Suprapubic skin (tissue), 4 donors: ENCODE measurements at regions not wholly inside any gene's neighbourhood (a gene's known extent, or its start where the extent isn't known, plus 50 kb on each side); places are given as distances from the start of the nearest gene placed in this dataset.
"Not testable (repeated sequence)": the region's sequence is repeated elsewhere in the genome, so short reads cannot be mapped to it uniquely, and the experiment has no call there.

Experiments used
- DNase-seq, 2 donors: peaks; one replicate each; pipeline ENCODE4 v3.0.0-alpha.2; 2019; ENCODE audit warnings: low spot score in 2 of 2
- H3K27ac ChIP-seq: fragments of 200-600 bp; sonication (generic); one replicate; pipeline ENCODE4 v1.5.1; 2019
- H3K27me3 ChIP-seq: fragments of 200-600 bp; sonication (generic); one replicate; pipeline ENCODE4 v1.5.1; 2019
- H3K36me3 ChIP-seq: fragments of 200-600 bp; sonication (generic); one replicate; pipeline ENCODE4 v1.5.1; 2019
- H3K4me1 ChIP-seq: fragments of 200-600 bp; sonication (generic); one replicate; pipeline ENCODE4 v1.5.1; 2019
- H3K4me3 ChIP-seq: fragments of 200-600 bp; sonication (generic); one replicate; pipeline ENCODE4 v1.5.1; 2019; ENCODE audit warnings: mild to moderate bottlenecking
- H3K9me3 ChIP-seq: fragments of 200-600 bp; sonication (generic); one replicate; pipeline ENCODE4 v1.5.1; 2019
- EP300 ChIP-seq: sonication (generic); formaldehyde crosslinking; IDR thresholded peaks from one replicate; pipeline ENCODE4 v1.6.1; 2017; ENCODE audit warnings: antibody characterized with exemption
- POLR2A ChIP-seq, 2 donors: fragments of 450-650 bp; IDR thresholded peaks; one replicate each; pipeline ENCODE4 v1.6.1; 2017; ENCODE audit warnings: antibody characterized with exemption in 2 of 2, mild to moderate bottlenecking in 2 of 2, moderate library complexity in 2 of 2
- POLR2AphosphoS5 ChIP-seq, 3 donors: sonication (generic); formaldehyde crosslinking; IDR thresholded peaks; one replicate each; pipeline ENCODE4 v1.6.1; 2017; ENCODE audit warnings: antibody characterized with exemption in 3 of 3
- WGBS: methylation state at CpG from one replicate; pipeline ENCODE4 v1.1.5; 2018; 5-methylcytosine and 5-hydroxymethylcytosine counted together
- TF ChIP-seq, protein P1 (sequence below), 2 donors: fragments of 200-600 bp in 1 of 2; fragments of 450-650 bp in 1 of 2; sonication (generic) in 1 of 2; IDR thresholded peaks; one replicate each; pipeline ENCODE4 v1.5.1; 2016 to 2019; ENCODE audit warnings: antibody characterized with exemption in 2 of 2, mild to moderate bottlenecking in 1 of 2, moderate library complexity in 1 of 2

DNA sequence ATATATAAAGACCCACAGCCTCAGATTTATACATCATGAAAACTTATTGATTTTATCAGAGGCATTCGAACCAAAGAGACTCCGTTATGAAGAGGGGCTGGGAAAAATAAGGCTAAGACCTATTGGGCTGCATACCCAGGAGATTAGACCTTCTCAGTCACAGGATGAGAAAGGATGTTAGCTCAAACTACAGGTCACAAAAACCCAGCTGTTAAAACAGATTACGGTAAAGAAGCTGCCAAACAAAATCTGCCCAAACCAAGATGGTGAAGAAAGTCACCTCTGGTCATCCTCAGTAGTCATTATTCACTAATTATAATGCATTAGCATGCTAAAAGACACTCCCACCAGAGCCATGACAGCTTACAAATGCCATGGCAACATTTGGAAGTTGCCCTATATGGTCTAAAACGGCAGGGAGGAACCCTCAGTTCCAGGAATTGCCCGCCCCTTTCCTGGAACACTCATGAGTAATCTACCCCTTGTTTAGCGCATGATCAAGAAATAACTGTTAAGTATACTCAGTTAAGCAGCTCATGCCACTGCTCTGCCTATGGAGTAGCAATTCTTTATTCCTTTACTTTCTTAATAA, 362.5 kb upstream of the PCDH15 start:
- Histone ChIP-seq H3K9me3 (no peaks in the 10 kb centered on the region), H3K27ac (no peak overlapping the region), H3K4me1 (no peaks in the 10 kb centered on the region), H3K36me3 (no peaks in the 10 kb centered on the region), H3K4me3 (no peak overlapping the region), H3K27me3 (no peaks in the 10 kb centered on the region)
- no peak for TF ChIP-seq POLR2A (IDR thresholded peaks at IDR 0.05)
- no peak for TF ChIP-seq EP300
- no peak for TF ChIP-seq POLR2AphosphoS5 (IDR thresholded peaks at IDR 0.05)
- TF ChIP-seq, protein P1, sequence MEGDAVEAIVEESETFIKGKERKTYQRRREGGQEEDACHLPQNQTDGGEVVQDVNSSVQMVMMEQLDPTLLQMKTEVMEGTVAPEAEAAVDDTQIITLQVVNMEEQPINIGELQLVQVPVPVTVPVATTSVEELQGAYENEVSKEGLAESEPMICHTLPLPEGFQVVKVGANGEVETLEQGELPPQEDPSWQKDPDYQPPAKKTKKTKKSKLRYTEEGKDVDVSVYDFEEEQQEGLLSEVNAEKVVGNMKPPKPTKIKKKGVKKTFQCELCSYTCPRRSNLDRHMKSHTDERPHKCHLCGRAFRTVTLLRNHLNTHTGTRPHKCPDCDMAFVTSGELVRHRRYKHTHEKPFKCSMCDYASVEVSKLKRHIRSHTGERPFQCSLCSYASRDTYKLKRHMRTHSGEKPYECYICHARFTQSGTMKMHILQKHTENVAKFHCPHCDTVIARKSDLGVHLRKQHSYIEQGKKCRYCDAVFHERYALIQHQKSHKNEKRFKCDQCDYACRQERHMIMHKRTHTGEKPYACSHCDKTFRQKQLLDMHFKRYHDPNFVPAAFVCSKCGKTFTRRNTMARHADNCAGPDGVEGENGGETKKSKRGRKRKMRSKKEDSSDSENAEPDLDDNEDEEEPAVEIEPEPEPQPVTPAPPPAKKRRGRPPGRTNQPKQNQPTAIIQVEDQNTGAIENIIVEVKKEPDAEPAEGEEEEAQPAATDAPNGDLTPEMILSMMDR (IDR thresholded peaks at IDR 0.05) = no peak
- no peak for DNase-seq
- 86% methylated on average over 6 of the region's 6 CpGs for WGBS

DNA sequence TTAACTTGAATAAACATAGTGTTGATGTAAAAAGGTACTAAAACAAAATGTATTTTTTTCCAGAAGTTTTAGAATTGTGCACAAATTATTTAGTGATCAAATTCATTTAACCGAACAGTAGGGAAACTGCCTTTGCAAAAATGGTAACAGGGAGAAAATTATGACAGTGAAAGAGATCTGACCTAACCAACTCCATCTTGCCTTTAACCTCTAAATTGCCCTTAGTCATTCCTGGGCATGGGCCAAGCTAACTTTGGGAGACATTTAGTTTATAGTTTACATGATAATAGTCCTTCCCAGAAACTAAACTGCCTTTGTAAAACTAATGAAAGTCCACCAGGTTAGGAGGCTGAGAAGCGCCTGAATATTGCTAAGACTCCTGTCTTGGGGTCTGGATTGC, 361.3 kb upstream of the PCDH15 start:
- not testable (repeated sequence) for H3K4me3 ChIP-seq, H3K27me3 ChIP-seq, H3K27ac ChIP-seq, DNase-seq, H3K4me1 ChIP-seq, H3K9me3 ChIP-seq, H3K36me3 ChIP-seq
- 95% methylated on average over 2 of the region's 2 CpGs for WGBS

DNA sequence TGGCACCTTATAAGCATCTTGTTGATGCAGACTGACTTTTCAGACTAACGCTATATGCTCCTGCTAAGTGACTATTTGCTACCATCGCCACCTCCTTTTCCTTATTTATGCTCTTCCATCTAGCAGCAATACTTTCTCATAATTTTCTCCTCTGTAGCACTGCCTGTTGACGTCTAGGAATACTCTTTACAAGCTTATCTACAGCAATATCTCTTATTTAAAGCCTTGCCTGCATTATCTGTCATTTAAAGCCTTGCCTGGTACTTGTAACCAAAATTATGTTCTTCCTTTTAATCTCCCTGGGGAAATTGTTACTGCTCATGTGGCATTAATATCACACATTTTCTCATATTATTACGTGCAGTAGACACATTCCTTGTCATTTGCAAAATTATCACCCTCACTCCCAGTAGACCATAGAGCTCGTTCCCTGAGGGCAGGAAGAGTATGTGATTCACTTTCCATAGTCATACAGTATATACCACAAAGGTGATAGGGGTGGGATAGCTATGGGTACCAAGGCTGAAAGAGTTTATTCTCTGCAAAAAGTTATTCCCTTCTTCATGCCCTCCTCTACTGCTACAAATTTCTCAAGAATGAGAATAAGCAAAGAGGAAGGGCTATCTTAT, 359.7 kb upstream of the PCDH15 start:
- no peaks in the 10 kb centered on the region for H3K27me3 ChIP-seq
- no peak overlapping the region for H3K27ac ChIP-seq
- H3K4me1 ChIP-seq = no peaks in the 10 kb centered on the region
- H3K36me3 ChIP-seq = no peaks in the 10 kb centered on the region
- H3K4me3 ChIP-seq = no peak overlapping the region
- no peak for DNase-seq
- H3K9me3 ChIP-seq = no peaks in the 10 kb centered on the region
- no peak for TF ChIP-seq EP300
- TF ChIP-seq, protein P1 (IDR thresholded peaks at IDR 0.05) = no peak
- no peak for TF ChIP-seq POLR2A (IDR thresholded peaks at IDR 0.05)
- no peak for TF ChIP-seq POLR2AphosphoS5 (IDR thresholded peaks at IDR 0.05)
- WGBS = 42% methylated on average over 5 of the region's 5 CpGs

DNA sequence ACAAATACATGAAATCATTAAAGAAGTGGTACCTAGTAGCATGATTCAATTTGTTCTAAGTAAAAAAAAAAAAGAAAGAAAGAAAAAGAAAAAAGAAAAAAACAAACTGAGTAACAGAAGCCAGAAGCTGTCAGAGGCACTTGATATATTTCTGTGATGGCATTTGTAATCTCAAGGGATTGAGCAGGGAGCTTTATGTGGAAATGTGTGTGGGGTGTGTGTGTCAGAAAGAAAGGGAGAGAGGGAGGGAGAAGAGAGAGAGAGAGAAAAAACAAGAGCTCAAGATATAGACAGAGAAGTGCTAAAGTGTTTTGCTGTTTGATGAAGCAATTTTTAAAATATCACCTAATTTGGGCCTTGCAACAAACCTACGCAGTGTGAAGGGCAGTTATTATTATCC, 357.6 kb upstream of the PCDH15 start:
- H3K36me3 ChIP-seq = no peaks in the 10 kb centered on the region
- no peaks in the 10 kb centered on the region for H3K9me3 ChIP-seq
- 0% methylated on average over 1 of the region's 1 CpG for WGBS
- H3K27ac ChIP-seq = no peak overlapping the region
- no peaks in the 10 kb centered on the region for H3K27me3 ChIP-seq
- H3K4me3 ChIP-seq = no peak overlapping the region
- no peaks in the 10 kb centered on the region for H3K4me1 ChIP-seq
- DNase-seq = no peak
- TF ChIP-seq EP300 = no peak
- no peak for TF ChIP-seq POLR2A (IDR thresholded peaks at IDR 0.05)
- no peak for TF ChIP-seq POLR2AphosphoS5 (IDR thresholded peaks at IDR 0.05)
- TF ChIP-seq, protein P1 (IDR thresholded peaks at IDR 0.05) = no peak

DNA sequence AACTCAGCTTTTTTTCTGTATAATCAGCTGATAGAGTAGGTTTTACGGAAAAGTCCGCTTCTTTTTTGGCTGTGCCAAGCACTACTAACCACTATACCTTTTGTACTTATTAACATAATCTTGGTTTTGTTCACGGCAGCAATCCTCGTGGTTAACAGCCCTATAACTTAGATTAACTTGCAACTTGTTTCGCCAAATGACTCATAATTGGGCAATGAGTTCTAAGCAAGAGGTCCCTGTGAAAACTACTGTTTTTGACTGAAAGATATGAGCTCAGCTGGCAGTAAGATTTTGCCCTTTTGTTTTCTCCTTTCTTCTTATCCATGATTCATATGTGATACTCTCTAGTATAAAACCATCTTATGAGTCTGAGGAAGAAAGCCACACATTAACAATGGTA, 345.0 kb upstream of the PCDH15 start:
- Histone ChIP-seq H3K4me1 (no peaks in the 10 kb centered on the region), H3K36me3 (no peaks in the 10 kb centered on the region), H3K27me3 (no peaks in the 10 kb centered on the region), H3K4me3 (no peak overlapping the region), H3K9me3 (no peaks in the 10 kb centered on the region), H3K27ac (no peak overlapping the region)
- no peak for DNase-seq
- TF ChIP-seq POLR2AphosphoS5 (IDR thresholded peaks at IDR 0.05) = no peak
- TF ChIP-seq POLR2A (IDR thresholded peaks at IDR 0.05) = no peak
- TF ChIP-seq EP300 = no peak
- TF ChIP-seq, protein P1 (IDR thresholded peaks at IDR 0.05) = no peak
- 58% methylated on average over 5 of the region's 5 CpGs for WGBS

DNA sequence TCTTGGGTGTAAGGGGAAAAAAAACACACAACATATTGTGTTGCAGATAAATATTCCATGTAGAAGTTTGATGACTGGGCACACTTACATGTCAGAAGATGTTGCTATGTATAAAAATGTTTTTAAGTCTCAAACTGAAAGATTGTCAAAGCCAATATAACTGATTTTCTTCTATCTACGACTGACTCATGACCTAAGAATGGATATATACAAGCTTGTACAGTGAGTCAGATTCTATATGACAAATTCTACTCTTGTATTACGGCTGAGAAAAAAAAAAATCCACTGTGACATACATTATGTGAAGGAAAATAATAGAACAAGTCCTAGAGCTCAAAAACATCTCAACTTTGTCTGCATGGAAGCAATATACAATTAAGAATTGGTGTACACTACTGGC, 343.0 kb upstream of the PCDH15 start:
- Histone ChIP-seq H3K4me3 (no peak overlapping the region), H3K36me3 (no peaks in the 10 kb centered on the region), H3K27me3 (no peaks in the 10 kb centered on the region), H3K27ac (no peak overlapping the region), H3K4me1 (no peaks in the 10 kb centered on the region), H3K9me3 (no peaks in the 10 kb centered on the region)
- no peak for TF ChIP-seq POLR2AphosphoS5 (IDR thresholded peaks at IDR 0.05)
- TF ChIP-seq EP300 = no peak
- TF ChIP-seq POLR2A (IDR thresholded peaks at IDR 0.05) = no peak
- TF ChIP-seq, protein P1 (IDR thresholded peaks at IDR 0.05) = no peak
- DNase-seq = no peak
- whole genome bisulfite sequencing = 55% methylated on average over 2 of the region's 2 CpGs
